HG03280 (cell line): ENCODE measurements at regions not wholly inside any gene's neighbourhood (a gene's known extent, or its start where the extent isn't known, plus 50 kb on each side); places are given as distances from the start of the nearest gene placed in this dataset.
"Not testable (repeated sequence)": the region's sequence is repeated elsewhere in the genome, so short reads cannot be mapped to it uniquely, and the experiment has no call there.

Experiments used
- ATAC-seq: cut with Tn5 transposase; IDR thresholded peaks from one replicate; pipeline ENCODE4 v1.9.1; 2021; ENCODE audit warnings: mild to moderate bottlenecking, moderate library complexity; ENCODE audit not compliant: unreplicated experiment

GRCh38 chr1:157330177-157330576, 192.0 kb upstream of the ETV3 start:
- ATAC-seq = not testable (repeated sequence)

- ATAC-seq = not testable (repeated sequence)
Measured at GRCh38 chr1:157328120-157328519, 189.9 kb upstream of the ETV3 start.

- no peak for ATAC-seq
Measured at GRCh38 chr1:157326173-157326859, 188.1 kb upstream of the ETV3 start.

- ATAC-seq = no peak
Measured at GRCh38 chr1:157325220-157325619, 187.0 kb upstream of the ETV3 start.

- ATAC-seq = not testable (repeated sequence)
Measured at GRCh38 chr1:157321972-157322371, 183.8 kb upstream of the ETV3 start.

- ATAC-seq = no peak
Measured at GRCh38 chr1:157319567-157319966, 181.4 kb upstream of the ETV3 start.

- not testable (repeated sequence) for ATAC-seq
Measured at GRCh38 chr1:157317229-157317628, 179.0 kb upstream of the ETV3 start.

GRCh38 chr1:157315544-157315943, 177.3 kb upstream of the ETV3 start:
- ATAC-seq = no peak

- ATAC-seq = no peak
Measured at GRCh38 chr1:157314408-157314807, 176.2 kb upstream of the ETV3 start.

- ATAC-seq = no peak
Measured at GRCh38 chr1:157313240-157313807, 175.1 kb upstream of the ETV3 start.

GRCh38 chr1:157312082-157312812, 174.1 kb upstream of the ETV3 start:
- ATAC-seq = no peak

- no peak for ATAC-seq
Measured at GRCh38 chr1:157311730-157312081, 173.5 kb upstream of the ETV3 start.

- ATAC-seq = not testable (repeated sequence)
Measured at GRCh38 chr1:157310805-157311729, 172.9 kb upstream of the ETV3 start.

- ATAC-seq = no peak
Measured at GRCh38 chr1:157310401-157310800, 172.2 kb upstream of the ETV3 start.

- ATAC-seq = no peak
Measured at GRCh38 chr1:157307491-157307890, 169.3 kb upstream of the ETV3 start.

- ATAC-seq = no peak
Measured at GRCh38 chr1:157306896-157307295, 168.7 kb upstream of the ETV3 start.

GRCh38 chr1:157304271-157304670, 166.1 kb upstream of the ETV3 start:
- ATAC-seq = no peak

GRCh38 chr1:157302724-157303123, 164.5 kb upstream of the ETV3 start:
- no peak for ATAC-seq

- no peak for ATAC-seq
Measured at GRCh38 chr1:157302199-157302497, 164.0 kb upstream of the ETV3 start.

- ATAC-seq = no peak
Measured at GRCh38 chr1:157301477-157302198, 163.4 kb upstream of the ETV3 start.
